ENCODE measurements at regions not wholly inside any gene's neighbourhood (a gene's known extent, or its start where the extent isn't known, plus 50 kb on each side); places are given as distances from the start of the nearest gene placed in this dataset.

DNA sequence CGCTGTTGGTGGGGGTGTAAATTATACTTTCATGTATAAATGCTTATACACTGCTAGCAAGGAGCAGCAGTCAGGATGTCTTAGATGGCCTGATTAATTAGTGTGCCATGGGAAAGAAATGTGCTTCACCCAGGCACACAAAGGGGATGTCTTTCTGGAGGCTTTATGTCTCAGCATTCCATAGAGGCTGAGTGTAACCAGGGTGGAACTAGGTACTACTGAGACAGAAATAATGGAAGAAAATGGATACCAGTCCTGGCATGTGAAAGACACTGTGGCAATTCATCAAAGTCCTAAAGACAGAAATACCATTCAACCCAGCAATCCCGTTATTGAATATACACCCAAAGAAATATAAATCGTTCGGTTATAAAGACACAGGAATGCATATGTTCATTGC, 52.5 kb downstream of the PF4 start:
- H3K36me3 ChIP-seq (ENCODE audit: low read depth): no peaks in the 10 kb centered on the region
- no peaks in the 10 kb centered on the region for H3K9me2 ChIP-seq (ENCODE audit: insufficient read depth)
- 89 to 94% methylated on average over 4 of the region's 4 CpGs for WGBS, 2 experiments (ENCODE audit: low coverage in 1 of 2, low lambda C conversion rate in 2 of 2, missing lambda C conversion rate in 2 of 2)
- H3K27ac ChIP-seq: no peak overlapping the region
- no peaks in the 10 kb centered on the region for H3K4me1 ChIP-seq (ENCODE audit: insufficient read depth)
- no peak overlapping the region for H3K4me3 ChIP-seq
- H4K20me1 ChIP-seq (ENCODE audit: insufficient read depth): no peaks in the 10 kb centered on the region
- H3K9ac ChIP-seq: no peak overlapping the region
- DNase-seq: no peak
- in situ Hi-C loops (cut with MboI): loop anchor here (10.0 to 25.0 kb wide), 2 partner anchors 334 to 617 kb away; no protein-coding TSS in a partner anchor
- TF ChIP-seq EZH2 (IDR thresholded peaks at IDR 0.05; ENCODE audit: insufficient read depth, poor library complexity, severe bottlenecking) (no peak), EZH2phosphoT487 (IDR thresholded peaks at IDR 0.05; ENCODE audit: insufficient read depth, low read depth) (no peak)
- H3K27me3 ChIP-seq (replicated peaks; ENCODE audit: insufficient read depth): no peaks in the 10 kb centered on the region
- no peaks in the 10 kb centered on the region for H3K9me3 ChIP-seq (ENCODE audit: low read depth)
- no peak overlapping the region for H3K4me2 ChIP-seq (ENCODE audit: unreplicated experiment)
- no peaks in the 10 kb centered on the region for H3K79me2 ChIP-seq (ENCODE audit: insufficient read depth)
- no peaks in the 10 kb centered on the region for H3F3A ChIP-seq (ENCODE audit: insufficient read depth)
- H2AFZ ChIP-seq: no peak overlapping the region

DNA sequence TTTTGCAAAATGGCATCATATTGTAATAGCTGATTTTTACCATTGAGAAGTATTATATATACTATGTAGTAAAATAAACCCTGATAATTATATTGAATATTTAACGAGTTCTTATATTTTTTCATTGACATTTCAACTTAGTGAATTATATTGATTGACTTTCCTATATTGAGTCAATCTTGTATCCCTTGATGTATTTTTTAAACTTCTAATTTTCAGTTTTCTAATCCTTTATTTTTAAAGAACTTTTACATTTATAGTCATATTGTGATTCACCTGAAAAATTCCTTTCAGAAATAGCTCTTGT, 54.4 kb downstream of the CXCL1 start:
- no peak for DNase-seq
- Histone ChIP-seq H3K4me3 (no peak overlapping the region), H4K20me1 (ENCODE audit: insufficient read depth) (no peaks in the 10 kb centered on the region)

DNA sequence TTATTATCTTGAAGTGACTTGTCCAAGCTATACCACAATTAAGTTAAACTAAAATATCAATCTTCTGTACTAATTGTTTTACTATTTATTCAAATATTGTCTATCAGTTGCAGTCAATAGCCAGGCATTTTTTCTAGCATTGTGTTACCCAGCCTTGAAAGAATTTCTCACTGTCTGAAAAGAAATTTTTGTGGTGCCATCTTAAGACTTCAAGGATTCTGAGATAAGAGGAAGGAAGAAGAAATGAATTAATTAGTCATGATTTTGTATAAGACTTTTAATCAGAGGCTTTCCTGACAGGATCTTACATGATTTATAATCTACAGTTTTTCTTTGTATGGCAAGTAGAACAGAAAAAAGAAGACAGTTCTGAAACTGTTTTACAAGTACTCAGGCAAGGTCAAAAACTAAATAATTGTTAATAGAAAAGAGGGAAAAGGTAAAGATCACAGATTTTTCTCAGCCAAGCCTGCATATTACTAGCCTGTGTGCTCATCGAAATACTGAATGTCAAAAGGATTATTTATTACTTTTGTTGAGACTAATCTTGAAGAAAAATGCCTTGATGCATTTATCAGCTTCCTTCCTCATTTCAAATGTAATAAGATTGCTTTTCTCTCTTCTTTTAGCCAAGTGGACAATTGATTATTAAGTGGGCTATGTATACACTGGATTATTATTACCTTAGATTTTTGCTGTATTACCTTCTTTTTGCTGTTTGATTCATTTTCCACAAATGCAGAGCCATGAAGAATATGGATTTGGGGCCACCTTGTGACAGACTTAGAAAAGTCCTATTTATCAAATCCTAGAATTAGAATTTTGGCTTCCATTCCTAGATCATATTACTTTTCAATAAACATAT, 53.8 kb downstream of the CXCL1 start:
- peak overlapping the region; percentile 20 for H3K4me2 ChIP-seq (ENCODE audit: unreplicated experiment)
- 25 to 33% methylated on average over 1 of the region's 1 CpG for WGBS, 2 experiments (ENCODE audit: low coverage in 1 of 2, low lambda C conversion rate in 2 of 2, missing lambda C conversion rate in 2 of 2)

More for the DNA sequence above, 54.4 kb downstream of the CXCL1 start:
- 48 to 55% methylated on average over 1 of the region's 1 CpG for WGBS, 2 experiments (ENCODE audit: low coverage in 1 of 2, low lambda C conversion rate in 2 of 2, missing lambda C conversion rate in 2 of 2)
- Histone ChIP-seq H3K9ac (no peak overlapping the region), H3K27ac (no peak overlapping the region), H3K79me2 (ENCODE audit: insufficient read depth) (no peaks in the 10 kb centered on the region), H3K4me1 (ENCODE audit: insufficient read depth) (peaks cover 11% of the 10 kb centered on the region), H3K27me3 (replicated peaks; ENCODE audit: insufficient read depth) (no peaks in the 10 kb centered on the region), H3K9me2 (ENCODE audit: insufficient read depth) (no peaks in the 10 kb centered on the region), H3F3A (ENCODE audit: insufficient read depth) (no peaks in the 10 kb centered on the region), H3K9me3 (ENCODE audit: low read depth) (no peaks in the 10 kb centered on the region), H3K4me2 (ENCODE audit: unreplicated experiment) (no peak overlapping the region), H2AFZ (no peak overlapping the region), H3K36me3 (ENCODE audit: low read depth) (no peaks in the 10 kb centered on the region)
- TF ChIP-seq EZH2 (IDR thresholded peaks at IDR 0.05; ENCODE audit: insufficient read depth, poor library complexity, severe bottlenecking): no peak
- TF ChIP-seq EZH2phosphoT487 (IDR thresholded peaks at IDR 0.05; ENCODE audit: insufficient read depth, low read depth): no peak
- in situ Hi-C loops (cut with MboI): loop anchor here (10.0 kb wide), 1 partner anchor 329 kb away; no protein-coding TSS in a partner anchor

DNA sequence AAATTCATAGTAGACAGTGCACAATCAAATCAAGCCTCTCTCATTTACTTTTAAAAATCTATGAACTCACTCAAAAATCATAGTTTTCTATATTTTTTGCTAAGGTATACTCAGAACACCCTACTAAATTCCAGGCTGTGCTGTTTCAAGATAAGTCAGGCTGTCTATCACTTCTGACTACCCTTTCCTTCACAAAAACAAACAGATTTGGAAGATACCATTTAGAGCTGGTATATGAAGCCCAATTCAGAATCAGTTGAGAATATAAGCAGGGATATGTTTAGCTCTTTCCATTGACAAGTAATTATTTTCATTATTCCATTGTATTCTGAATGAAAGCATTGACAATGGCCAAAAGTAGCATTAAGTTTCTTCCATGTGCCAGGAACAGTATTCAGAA, 53.1 kb downstream of the CXCL1 start:
- Histone ChIP-seq H3K9ac (no peak overlapping the region), H3K36me3 (ENCODE audit: low read depth) (no peaks in the 10 kb centered on the region), H3K79me2 (ENCODE audit: insufficient read depth) (no peaks in the 10 kb centered on the region), H3K4me1 (ENCODE audit: insufficient read depth) (peaks cover 22% of the 10 kb centered on the region), H3K4me2 (ENCODE audit: unreplicated experiment) (peak overlapping the region; percentile 20), H3F3A (ENCODE audit: insufficient read depth) (peaks cover 12% of the 10 kb centered on the region; the same call in 1 of the 2 replicates), H3K9me2 (ENCODE audit: insufficient read depth) (no peaks in the 10 kb centered on the region), H2AFZ (no peak overlapping the region), H3K9me3 (ENCODE audit: low read depth) (no peaks in the 10 kb centered on the region), H4K20me1 (ENCODE audit: insufficient read depth) (no peaks in the 10 kb centered on the region), H3K27me3 (replicated peaks; ENCODE audit: insufficient read depth) (no peaks in the 10 kb centered on the region), H3K27ac (no peak overlapping the region), H3K4me3 (no peak overlapping the region)
- TF ChIP-seq EZH2 (IDR thresholded peaks at IDR 0.05; ENCODE audit: insufficient read depth, poor library complexity, severe bottlenecking) (no peak), EZH2phosphoT487 (IDR thresholded peaks at IDR 0.05; ENCODE audit: insufficient read depth, low read depth) (no peak)
- no peak for DNase-seq
- in situ Hi-C loops (cut with MboI): loop anchor here (10.0 kb wide), 1 partner anchor 328 kb away; no protein-coding TSS in a partner anchor

More for the DNA sequence above, 53.8 kb downstream of the CXCL1 start:
- no peaks in the 10 kb centered on the region for H3K79me2 ChIP-seq (ENCODE audit: insufficient read depth)
- no peaks in the 10 kb centered on the region for H4K20me1 ChIP-seq (ENCODE audit: insufficient read depth)
- no peaks in the 10 kb centered on the region for H3K36me3 ChIP-seq (ENCODE audit: low read depth)
- no peak overlapping the region for H3K9ac ChIP-seq
- H2AFZ ChIP-seq: 0 out of 2 replicates have a peak overlapping the region, but pooled peaks have one; percentile 1
- H3K4me3 ChIP-seq: no peak overlapping the region
- H3K4me1 ChIP-seq (ENCODE audit: insufficient read depth): peaks cover 15% of the 10 kb centered on the region
- DNase-seq: peak; percentile 69
- H3K27ac ChIP-seq: no peak overlapping the region
- peaks cover 5% of the 10 kb centered on the region; the same call in 1 of the 2 replicates for H3F3A ChIP-seq (ENCODE audit: insufficient read depth)
- no peaks in the 10 kb centered on the region for H3K9me2 ChIP-seq (ENCODE audit: insufficient read depth)
- in situ Hi-C loops (cut with MboI): loop anchor here (10.0 kb wide), 1 partner anchor 328 kb away; no protein-coding TSS in a partner anchor
- H3K27me3 ChIP-seq (replicated peaks; ENCODE audit: insufficient read depth): no peaks in the 10 kb centered on the region
- no peaks in the 10 kb centered on the region for H3K9me3 ChIP-seq (ENCODE audit: low read depth)
- TF ChIP-seq EZH2phosphoT487 (IDR thresholded peaks at IDR 0.05; ENCODE audit: insufficient read depth, low read depth) (no peak), EZH2 (IDR thresholded peaks at IDR 0.05; ENCODE audit: insufficient read depth, poor library complexity, severe bottlenecking) (no peak)
